Prostate gland (tissue), 2 donors: ENCODE measurements at regions not wholly inside any gene's neighbourhood (a gene's known extent, or its start where the extent isn't known, plus 50 kb on each side); places are given as distances from the start of the nearest gene placed in this dataset.

Experiments used
- DNase-seq: peaks from one replicate; pipeline ENCODE4 v3.0.0-alpha.2; 2019; ENCODE audit warnings: low spot score
- H3K27ac ChIP-seq, 2 donors: fragments of 200-600 bp; sonication (generic); 2 replicates each; pipeline ENCODE4 v1.5.1; 2017 to 2019
- H3K27me3 ChIP-seq: fragments of 200-600 bp; sonication (generic); replicated peaks from 2 replicates; pipeline ENCODE4 v1.5.1; 2019; ENCODE audit not compliant: insufficient read depth
- H3K36me3 ChIP-seq, 2 donors: fragments of 200-600 bp; sonication (generic); 1 replicate in 1 of 2; 2 replicates in 1 of 2; pipeline versions ENCODE4 v1.5.1 to v1.8.1; 2017 to 2019
- H3K4me1 ChIP-seq: fragments of 200-600 bp; sonication (generic); replicated peaks from 2 replicates; pipeline ENCODE4 v1.5.1; 2019
- H3K4me3 ChIP-seq, 2 donors: fragments of 200-600 bp; sonication (generic); 2 replicates each; pipeline ENCODE4 v1.5.1; 2017 to 2019
- H3K9me3 ChIP-seq: fragments of 200-600 bp; sonication (generic); 2 replicates; pipeline ENCODE4 v1.5.1; 2017
- POLR2A ChIP-seq: fragments of 450-650 bp; IDR thresholded peaks from one replicate; pipeline ENCODE4 v1.6.1; 2016; ENCODE audit warnings: antibody characterized with exemption, mild to moderate bottlenecking
- POLR2AphosphoS5 ChIP-seq: sonication (generic); formaldehyde crosslinking; IDR thresholded peaks from one replicate; pipeline ENCODE4 v1.6.1; 2017; ENCODE audit warnings: antibody characterized with exemption
- WGBS: methylation state at CpG from one replicate; pipeline ENCODE4 v1.1.5; 2018; 5-methylcytosine and 5-hydroxymethylcytosine counted together
- intact Hi-C: fragments of 100-400 bp; cut with DNase I; formaldehyde crosslinking; loops from one replicate; pipeline ENCODE4 v1.14.2; 2022
- TF ChIP-seq, protein P1 (sequence below), 4 experiments: fragments of 200-600 bp in 2 of 4; fragments of 450-650 bp in 2 of 4; sonication (generic) in 2 of 4; IDR thresholded peaks; 1 replicate in 3 of 4; 2 replicates in 1 of 4; pipeline ENCODE4 v1.5.1; 2016 to 2019; ENCODE audit warnings: antibody characterized with exemption in 4 of 4, mild to moderate bottlenecking in 2 of 4, moderate library complexity in 2 of 4

DNA sequence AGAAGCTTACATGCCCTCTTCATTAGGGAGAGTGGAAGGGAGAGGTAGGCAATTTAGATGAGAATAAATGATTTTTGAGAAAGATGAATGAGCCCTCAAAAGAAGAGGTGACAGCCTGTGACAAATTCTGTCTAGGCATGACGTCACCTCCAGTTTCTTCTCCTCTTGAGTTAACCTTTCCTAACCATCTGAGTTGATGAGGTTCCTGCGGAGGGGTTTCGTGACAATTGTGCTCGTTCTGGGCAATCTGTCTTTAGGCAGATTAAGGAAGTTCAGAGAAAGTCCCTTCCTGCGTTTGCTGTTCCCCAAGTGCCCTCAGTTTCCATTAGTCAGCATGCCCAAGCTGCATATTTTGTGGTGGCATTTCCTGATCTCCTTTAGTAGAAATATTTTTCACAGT lies 640.2 kb upstream of the SYT4 start:
- Histone ChIP-seq H3K27me3 (no peaks in the 10 kb centered on the region), H3K4me3 (no peak overlapping the region), H3K4me1 (no peaks in the 10 kb centered on the region), H3K9me3 (no peaks in the 10 kb centered on the region), H3K36me3 (no peaks in the 10 kb centered on the region), H3K27ac (no peak overlapping the region)
- WGBS, result 84% methylated on average over 5 of the region's 5 CpGs
- DNase-seq, result no peak
- TF ChIP-seq, protein P1, sequence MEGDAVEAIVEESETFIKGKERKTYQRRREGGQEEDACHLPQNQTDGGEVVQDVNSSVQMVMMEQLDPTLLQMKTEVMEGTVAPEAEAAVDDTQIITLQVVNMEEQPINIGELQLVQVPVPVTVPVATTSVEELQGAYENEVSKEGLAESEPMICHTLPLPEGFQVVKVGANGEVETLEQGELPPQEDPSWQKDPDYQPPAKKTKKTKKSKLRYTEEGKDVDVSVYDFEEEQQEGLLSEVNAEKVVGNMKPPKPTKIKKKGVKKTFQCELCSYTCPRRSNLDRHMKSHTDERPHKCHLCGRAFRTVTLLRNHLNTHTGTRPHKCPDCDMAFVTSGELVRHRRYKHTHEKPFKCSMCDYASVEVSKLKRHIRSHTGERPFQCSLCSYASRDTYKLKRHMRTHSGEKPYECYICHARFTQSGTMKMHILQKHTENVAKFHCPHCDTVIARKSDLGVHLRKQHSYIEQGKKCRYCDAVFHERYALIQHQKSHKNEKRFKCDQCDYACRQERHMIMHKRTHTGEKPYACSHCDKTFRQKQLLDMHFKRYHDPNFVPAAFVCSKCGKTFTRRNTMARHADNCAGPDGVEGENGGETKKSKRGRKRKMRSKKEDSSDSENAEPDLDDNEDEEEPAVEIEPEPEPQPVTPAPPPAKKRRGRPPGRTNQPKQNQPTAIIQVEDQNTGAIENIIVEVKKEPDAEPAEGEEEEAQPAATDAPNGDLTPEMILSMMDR (IDR thresholded peaks at IDR 0.05), result no peak
- TF ChIP-seq POLR2AphosphoS5 (no peak), POLR2A (no peak)
- intact Hi-C loops, result no loop called here

- DNase-seq, result no peak
- H3K9me3 ChIP-seq, result no peaks in the 10 kb centered on the region
- no peak overlapping the region for H3K27ac ChIP-seq
- H3K4me3 ChIP-seq, result no peak overlapping the region
- intact Hi-C loops, result no loop called here
- no peaks in the 10 kb centered on the region for H3K36me3 ChIP-seq
- TF ChIP-seq, protein P1 (IDR thresholded peaks at IDR 0.05), result no peak
- no peak for TF ChIP-seq POLR2AphosphoS5
- TF ChIP-seq POLR2A, result no peak
- no peaks in the 10 kb centered on the region for H3K27me3 ChIP-seq
- H3K4me1 ChIP-seq, result no peaks in the 10 kb centered on the region
These were observed 642.3 kb upstream of the SYT4 start for GRCh38 chr18:43919551-43919950.

DNA sequence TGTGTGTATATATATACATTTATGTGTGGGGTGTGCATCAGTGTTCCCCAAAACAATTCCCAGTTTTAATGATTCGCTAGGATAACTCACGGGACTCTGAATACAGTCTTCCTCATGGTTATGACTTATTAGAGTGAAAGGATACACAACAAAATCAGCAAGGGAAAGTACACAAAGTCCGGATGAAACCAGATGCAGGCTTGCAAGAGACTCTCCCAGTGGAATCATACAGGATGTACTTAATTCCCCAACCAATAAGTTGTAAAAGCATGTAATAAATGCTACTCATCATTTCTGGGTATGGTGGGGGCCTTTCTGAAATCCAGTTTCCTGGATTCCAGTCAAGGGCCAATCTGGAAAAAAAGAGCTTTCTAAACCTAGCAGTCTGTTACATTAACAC lies 654.1 kb upstream of the SYT4 start:
- Histone ChIP-seq H3K9me3 (no peaks in the 10 kb centered on the region), H3K4me3 (no peak overlapping the region), H3K27ac (no peak overlapping the region), H3K36me3 (no peaks in the 10 kb centered on the region), H3K27me3 (no peaks in the 10 kb centered on the region), H3K4me1 (no peaks in the 10 kb centered on the region)
- intact Hi-C loops, result no loop called here
- no peak for DNase-seq
- TF ChIP-seq, protein P1 (IDR thresholded peaks at IDR 0.05), result no peak
- TF ChIP-seq POLR2A, result no peak
- WGBS, result 82% methylated on average over 3 of the region's 3 CpGs

DNA sequence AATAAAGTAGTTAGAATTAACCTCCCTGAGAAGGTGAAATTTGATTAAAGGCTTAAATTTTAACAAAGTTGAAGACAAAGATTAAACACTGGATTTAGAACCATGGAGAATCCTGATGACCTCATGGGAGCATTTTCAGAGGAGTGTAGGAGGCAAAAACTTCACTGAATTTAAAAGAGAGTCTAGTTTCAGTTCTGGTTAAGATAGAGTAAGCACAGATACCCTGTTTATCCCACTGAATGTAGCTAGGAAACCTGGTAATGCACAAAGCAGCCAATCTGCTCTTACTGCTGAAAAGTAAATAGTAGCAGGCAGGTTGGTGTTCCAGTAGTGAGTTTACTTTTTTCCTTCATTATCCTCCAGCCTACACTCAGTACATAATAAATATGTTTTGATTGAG lies 654.9 kb upstream of the SYT4 start:
- Histone ChIP-seq H3K9me3 (no peaks in the 10 kb centered on the region), H3K4me1 (no peaks in the 10 kb centered on the region), H3K27me3 (no peaks in the 10 kb centered on the region), H3K36me3 (no peaks in the 10 kb centered on the region), H3K4me3 (no peak overlapping the region), H3K27ac (no peak overlapping the region)
- intact Hi-C loops, result no loop called here
- no peak for DNase-seq
- TF ChIP-seq, protein P1 (IDR thresholded peaks at IDR 0.05), result no peak

GRCh38 chr18:43933177-43933576 lies 655.9 kb upstream of the SYT4 start:
- Histone ChIP-seq H3K36me3 (no peaks in the 10 kb centered on the region), H3K4me1 (no peaks in the 10 kb centered on the region), H3K4me3 (no peak overlapping the region), H3K9me3 (no peaks in the 10 kb centered on the region), H3K27ac (no peak overlapping the region), H3K27me3 (no peaks in the 10 kb centered on the region)
- no peak for DNase-seq
- 78% methylated on average over 5 of the region's 5 CpGs for WGBS
- no peak for TF ChIP-seq POLR2A
- no peak for TF ChIP-seq POLR2AphosphoS5
- TF ChIP-seq, protein P1 (IDR thresholded peaks at IDR 0.05), result no peak
- intact Hi-C loops, result no loop called here
